Loucy (cell line): ENCODE measurements at regions not wholly inside any gene's neighbourhood (a gene's known extent, or its start where the extent isn't known, plus 50 kb on each side); places are given as distances from the start of the nearest gene placed in this dataset.

Experiments
- H2AFZ ChIP-seq: fragments of 200-600 bp; sonication (generic); 2 replicates; pipeline ENCODE4 v1.6.0; 2016; ENCODE audit warnings: antibody characterized with exemption, mild to moderate bottlenecking, low read length, moderate library complexity
- H3F3A ChIP-seq: fragments of 200-600 bp; 2 replicates; pipeline ENCODE4 v1.6.0; 2016; ENCODE audit warnings: antibody characterized with exemption, low read depth, mild to moderate bottlenecking
- H3K27me3 ChIP-seq: fragments of 200-600 bp; sonication (generic); 2 replicates; pipeline ENCODE4 v1.6.1; 2014; ENCODE audit warnings: low read length, mild to moderate bottlenecking; ENCODE audit not compliant: insufficient read depth, poor library complexity, severe bottlenecking
- H3K36me3 ChIP-seq: fragments of 200-600 bp; sonication (generic); 2 replicates; pipeline ENCODE4 v1.6.1; 2016; ENCODE audit warnings: low read length; ENCODE audit not compliant: insufficient read depth
- H3K4me1 ChIP-seq: fragments of 200-600 bp; sonication (generic); 2 replicates; pipeline ENCODE4 v1.5.1; 2014; ENCODE audit warnings: low read length, mild to moderate bottlenecking; ENCODE audit not compliant: insufficient read depth, poor library complexity, severe bottlenecking
- H3K4me2 ChIP-seq: fragments of 200-600 bp; sonication (generic); 2 replicates; pipeline ENCODE4 v1.6.0; 2014; ENCODE audit warnings: antibody characterized with exemption, low read length, low read depth, mild to moderate bottlenecking; ENCODE audit not compliant: poor library complexity, severe bottlenecking
- H3K4me3 ChIP-seq: fragments of 200-600 bp; sonication (generic); 2 replicates; pipeline ENCODE4 v1.5.1; 2014; ENCODE audit warnings: low read length, mild to moderate bottlenecking, mixed read lengths; ENCODE audit not compliant: poor library complexity, severe bottlenecking
- H3K79me2 ChIP-seq: fragments of 200-600 bp; sonication (generic); 2 replicates; pipeline ENCODE4 v1.6.1; 2014; ENCODE audit warnings: low read length; ENCODE audit not compliant: insufficient read depth
- H3K9ac ChIP-seq: fragments of 200-600 bp; sonication (generic); 2 replicates; pipeline ENCODE4 v1.6.0; 2014; ENCODE audit warnings: mild to moderate bottlenecking, low read depth, low read length, moderate library complexity; ENCODE audit not compliant: poor library complexity, severe bottlenecking
- H3K9me2 ChIP-seq: fragments of 200-600 bp; sonication (generic); replicated peaks from 2 replicates; pipeline ENCODE4 v1.6.1; 2016; ENCODE audit warnings: low read depth, low read length, mixed read lengths
- H3K9me3 ChIP-seq: fragments of 200-600 bp; sonication (generic); 2 replicates; pipeline ENCODE4 v1.6.1; 2014; ENCODE audit warnings: mild to moderate bottlenecking, antibody characterized with exemption, low read length, low read depth; ENCODE audit not compliant: insufficient read depth
- H4K20me1 ChIP-seq: fragments of 200-600 bp; sonication (generic); 2 replicates; pipeline ENCODE4 v1.6.0; 2014; ENCODE audit warnings: antibody characterized with exemption, low read length, mild to moderate bottlenecking; ENCODE audit not compliant: insufficient read depth, poor library complexity, severe bottlenecking
- CTCF ChIP-seq: fragments of 200-600 bp; sonication (generic); conservative IDR thresholded peaks from 2 replicates; pipeline ENCODE4 v1.5.1; 2014; ENCODE audit warnings: mild to moderate bottlenecking, antibody characterized with exemption, low read length
- EZH2phosphoT487 ChIP-seq: fragments of 200-600 bp; IDR thresholded peaks from 2 replicates; pipeline ENCODE4 v1.6.1; 2018; ENCODE audit warnings: antibody characterized with exemption, mild to moderate bottlenecking, moderate library complexity, borderline replicate concordance

GRCh38 chr2:237231593-237231992 is 145.9 kb downstream of the COPS8 start:
- no peak overlapping the region for H3K9ac ChIP-seq
- TF ChIP-seq CTCF (no peak), EZH2phosphoT487 (no peak)
- no peaks in the 10 kb centered on the region for H3F3A ChIP-seq
- no peaks in the 10 kb centered on the region for H3K9me3 ChIP-seq
- H2AFZ ChIP-seq = no peak overlapping the region
- no peaks in the 10 kb centered on the region for H3K36me3 ChIP-seq
- H3K9me2 ChIP-seq = no peaks in the 10 kb centered on the region
- no peaks in the 10 kb centered on the region for H4K20me1 ChIP-seq
- H3K27me3 ChIP-seq = no peaks in the 10 kb centered on the region
- no peak overlapping the region for H3K4me2 ChIP-seq
- H3K79me2 ChIP-seq = no peaks in the 10 kb centered on the region
- H3K4me1 ChIP-seq = no peaks in the 10 kb centered on the region
- H3K4me3 ChIP-seq = no peak overlapping the region

- H4K20me1 ChIP-seq = no peaks in the 10 kb centered on the region
- no peaks in the 10 kb centered on the region for H3K9me3 ChIP-seq
- H3K4me3 ChIP-seq = no peak overlapping the region
- no peaks in the 10 kb centered on the region for H3F3A ChIP-seq
- no peak overlapping the region for H3K9ac ChIP-seq
- no peak overlapping the region for H2AFZ ChIP-seq
- no peaks in the 10 kb centered on the region for H3K4me1 ChIP-seq
- H3K9me2 ChIP-seq = no peaks in the 10 kb centered on the region
- no peak for TF ChIP-seq CTCF
- TF ChIP-seq EZH2phosphoT487 = no peak
- H3K27me3 ChIP-seq = no peaks in the 10 kb centered on the region
- H3K4me2 ChIP-seq = no peak overlapping the region
- H3K79me2 ChIP-seq = no peaks in the 10 kb centered on the region
- no peaks in the 10 kb centered on the region for H3K36me3 ChIP-seq
Measured at GRCh38 chr2:237232166-237232565, 146.5 kb downstream of the COPS8 start.

- no peaks in the 10 kb centered on the region for H3K9me2 ChIP-seq
- H3K27me3 ChIP-seq = no peaks in the 10 kb centered on the region
- H3K4me3 ChIP-seq = no peak overlapping the region
- no peaks in the 10 kb centered on the region for H3K9me3 ChIP-seq
- H3K9ac ChIP-seq = no peak overlapping the region
- H3F3A ChIP-seq = no peaks in the 10 kb centered on the region
- TF ChIP-seq EZH2phosphoT487 = no peak
- no peak for TF ChIP-seq CTCF
- no peaks in the 10 kb centered on the region for H3K79me2 ChIP-seq
- H4K20me1 ChIP-seq = no peaks in the 10 kb centered on the region
- H3K4me2 ChIP-seq = no peak overlapping the region
- H3K36me3 ChIP-seq = no peaks in the 10 kb centered on the region
- H2AFZ ChIP-seq = no peak overlapping the region
- H3K4me1 ChIP-seq = no peaks in the 10 kb centered on the region
Measured at GRCh38 chr2:237234268-237234667, 148.6 kb downstream of the COPS8 start.
